ENCODE measurements at regions not wholly inside any gene's neighbourhood (a gene's known extent, or its start where the extent isn't known, plus 50 kb on each side); places are given as distances from the start of the nearest gene placed in this dataset.

DNA sequence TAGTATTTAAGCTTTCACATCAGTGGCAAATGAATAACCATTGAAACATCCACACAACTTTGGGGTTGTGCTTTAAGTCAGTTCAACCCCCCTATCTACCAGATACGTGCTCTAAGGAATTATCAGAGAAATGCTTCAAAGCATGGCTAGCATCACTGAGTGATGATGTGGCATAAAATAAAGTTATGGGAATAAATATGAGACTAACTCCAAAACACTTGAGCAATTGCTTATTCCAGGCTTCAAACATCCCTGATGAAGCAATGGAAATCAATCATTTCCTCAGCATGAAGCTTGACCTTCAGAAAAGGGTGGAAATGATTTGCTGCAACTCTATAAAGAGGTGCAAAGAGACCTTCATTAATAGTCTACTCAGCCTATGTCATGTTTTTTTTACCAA, 292.0 kb upstream of the SMC2 start:
- no peaks in the 10 kb centered on the region for H3K4me1 ChIP-seq (replicated peaks in 1 of 2)
- no peaks in the 10 kb centered on the region for H3K27me3 ChIP-seq
- H3K27ac ChIP-seq = no peak overlapping the region
- no peaks in the 10 kb centered on the region for H3K36me3 ChIP-seq (replicated peaks in 1 of 2)
- H3K4me3 ChIP-seq = no peak overlapping the region
- intact Hi-C loops (cut with DNase I) = no loop called here
- WGBS, 4 donors = 55 to 75% (median 61%) methylated on average over 1 of the region's 1 CpG
- TF ChIP-seq POLR2A (IDR thresholded peaks at IDR 0.05) = no peak
- TF ChIP-seq, protein P1, sequence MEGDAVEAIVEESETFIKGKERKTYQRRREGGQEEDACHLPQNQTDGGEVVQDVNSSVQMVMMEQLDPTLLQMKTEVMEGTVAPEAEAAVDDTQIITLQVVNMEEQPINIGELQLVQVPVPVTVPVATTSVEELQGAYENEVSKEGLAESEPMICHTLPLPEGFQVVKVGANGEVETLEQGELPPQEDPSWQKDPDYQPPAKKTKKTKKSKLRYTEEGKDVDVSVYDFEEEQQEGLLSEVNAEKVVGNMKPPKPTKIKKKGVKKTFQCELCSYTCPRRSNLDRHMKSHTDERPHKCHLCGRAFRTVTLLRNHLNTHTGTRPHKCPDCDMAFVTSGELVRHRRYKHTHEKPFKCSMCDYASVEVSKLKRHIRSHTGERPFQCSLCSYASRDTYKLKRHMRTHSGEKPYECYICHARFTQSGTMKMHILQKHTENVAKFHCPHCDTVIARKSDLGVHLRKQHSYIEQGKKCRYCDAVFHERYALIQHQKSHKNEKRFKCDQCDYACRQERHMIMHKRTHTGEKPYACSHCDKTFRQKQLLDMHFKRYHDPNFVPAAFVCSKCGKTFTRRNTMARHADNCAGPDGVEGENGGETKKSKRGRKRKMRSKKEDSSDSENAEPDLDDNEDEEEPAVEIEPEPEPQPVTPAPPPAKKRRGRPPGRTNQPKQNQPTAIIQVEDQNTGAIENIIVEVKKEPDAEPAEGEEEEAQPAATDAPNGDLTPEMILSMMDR (IDR thresholded peaks at IDR 0.05) = no peak
- H3K9me3 ChIP-seq (replicated peaks in 1 of 3) = no peaks in the 10 kb centered on the region
- DNase-seq = no peak

DNA sequence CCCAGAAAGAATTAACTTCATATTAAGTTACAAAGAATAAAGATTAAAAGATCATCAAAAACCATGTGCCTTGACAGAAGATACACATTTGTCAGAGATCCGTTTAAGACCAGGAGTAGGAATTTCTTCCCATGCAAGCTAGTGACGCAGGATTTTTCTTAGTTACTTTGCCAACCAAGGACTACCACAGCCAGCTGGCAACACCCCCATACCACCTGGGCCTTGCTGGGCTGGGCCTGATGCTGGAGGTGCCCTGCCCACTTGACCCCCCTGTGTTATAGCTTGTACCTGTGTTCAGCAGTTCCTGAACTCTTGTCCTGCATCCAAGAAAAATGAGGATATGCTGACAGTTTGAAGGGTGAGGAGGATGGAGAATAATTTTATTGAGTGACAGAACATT, 290.9 kb upstream of the SMC2 start:
- no peak for DNase-seq
- intact Hi-C loops (cut with DNase I) = no loop called here
- Histone ChIP-seq H3K27ac (no peak overlapping the region), H3K9me3 (replicated peaks in 1 of 3) (no peaks in the 10 kb centered on the region), H3K4me1 (replicated peaks in 1 of 2) (no peaks in the 10 kb centered on the region), H3K27me3 (no peaks in the 10 kb centered on the region), H3K4me3 (no peak overlapping the region), H3K36me3 (replicated peaks in 1 of 2) (no peaks in the 10 kb centered on the region)
- TF ChIP-seq, protein P1 (IDR thresholded peaks at IDR 0.05) = no peak
- no peak for TF ChIP-seq POLR2A (IDR thresholded peaks at IDR 0.05)
- 76 to 90% (median 78%) methylated on average over 2 of the region's 2 CpGs for WGBS, 4 donors

DNA sequence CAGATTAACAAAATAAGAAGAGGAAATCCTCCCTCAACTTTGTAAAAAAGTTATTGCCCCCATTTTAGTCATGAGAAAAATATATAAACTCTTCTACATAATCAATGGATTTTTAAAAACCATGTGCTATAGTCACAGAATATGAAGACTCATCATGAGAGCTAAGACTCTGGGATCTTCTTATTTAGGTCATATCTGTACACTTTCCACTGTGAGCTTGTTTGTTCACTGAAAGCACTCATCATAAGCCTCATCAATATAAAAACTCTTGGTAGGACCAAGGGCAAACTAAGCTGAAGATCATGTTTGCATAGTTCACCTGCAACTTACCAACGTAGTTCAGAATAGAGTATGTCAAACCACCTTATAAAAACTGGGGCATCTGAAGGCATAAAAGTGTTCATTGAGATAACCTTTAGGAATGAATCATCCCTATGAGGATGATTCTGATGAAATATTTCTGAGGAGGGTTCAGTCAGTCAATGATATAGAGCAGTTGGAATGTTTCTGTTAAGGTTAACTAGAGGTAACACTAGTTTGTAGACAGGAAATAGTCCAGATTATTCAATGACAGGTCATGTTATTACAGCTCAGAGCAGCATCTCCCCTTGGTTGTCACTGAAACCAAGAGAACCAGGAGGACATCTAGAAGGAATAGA, 289.9 kb upstream of the SMC2 start:
- no peaks in the 10 kb centered on the region for H3K27me3 ChIP-seq
- TF ChIP-seq, protein P1 (IDR thresholded peaks at IDR 0.05) = no peak
- no peak for TF ChIP-seq POLR2A (IDR thresholded peaks at IDR 0.05)
- 38 to 41% (median 40%) methylated on average over 1 of the region's 1 CpG for WGBS, 4 donors
- intact Hi-C loops (cut with DNase I) = no loop called here
- no peak overlapping the region for H3K27ac ChIP-seq
- no peaks in the 10 kb centered on the region for H3K9me3 ChIP-seq (replicated peaks in 1 of 3)
- H3K4me1 ChIP-seq (replicated peaks in 1 of 2) = no peaks in the 10 kb centered on the region
- no peak overlapping the region for H3K4me3 ChIP-seq
- no peaks in the 10 kb centered on the region for H3K36me3 ChIP-seq (replicated peaks in 1 of 2)
- no peak for DNase-seq

DNA sequence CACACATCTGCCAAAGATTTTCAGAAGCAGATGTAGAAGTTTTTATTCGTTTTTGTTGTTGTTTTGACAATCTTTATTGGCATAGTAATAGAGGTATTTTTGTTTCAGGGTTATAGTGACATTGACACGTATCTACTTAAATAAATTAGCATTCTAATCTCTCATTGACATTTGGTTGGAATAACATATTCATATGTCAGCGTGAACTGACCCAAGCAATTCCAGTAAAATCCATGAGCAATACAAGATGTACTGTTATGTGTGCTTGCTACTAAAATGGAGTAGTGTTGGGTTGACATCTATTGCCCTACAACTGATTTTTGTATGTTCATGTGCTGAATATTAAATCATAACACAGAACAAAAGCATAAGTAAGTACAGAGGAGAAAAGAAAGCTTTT, 284.4 kb upstream of the SMC2 start:
- H3K36me3 ChIP-seq (replicated peaks in 1 of 2) = no peaks in the 10 kb centered on the region
- WGBS, 4 donors = 36 to 49% (median 43%) methylated on average over 3 of the region's 3 CpGs
- peaks cover 0 to 5% of the 10 kb centered on the region in 2 donors for H3K4me1 ChIP-seq (replicated peaks in 1 of 2)

More for the DNA sequence above, 284.4 kb upstream of the SMC2 start:
- H3K9me3 ChIP-seq (replicated peaks in 1 of 3) = no peaks in the 10 kb centered on the region
- H3K4me3 ChIP-seq = no peak overlapping the region
- intact Hi-C loops (cut with DNase I) = no loop called here
- no peaks in the 10 kb centered on the region for H3K27me3 ChIP-seq
- H3K27ac ChIP-seq = no peak overlapping the region
- TF ChIP-seq, protein P1 (IDR thresholded peaks at IDR 0.05) = no peak
- no peak for TF ChIP-seq POLR2A (IDR thresholded peaks at IDR 0.05)
- no peak for DNase-seq

Measured in adrenal gland (tissue), 9 donors.